Hepatocyte (in vitro differentiated cells): ENCODE measurements at regions not wholly inside any gene's neighbourhood (a gene's known extent, or its start where the extent isn't known, plus 50 kb on each side); places are given as distances from the start of the nearest gene placed in this dataset.

Experiments used
- DNase-seq: peaks from one replicate; pipeline ENCODE4 v3.0.0-alpha.2; 2016; ENCODE audit warnings: low spot score
- H2AFZ ChIP-seq: fragments of 200-600 bp; sonication (generic); 2 replicates; pipeline ENCODE4 v1.6.0; 2016; ENCODE audit warnings: antibody characterized with exemption, mild to moderate bottlenecking
- H3K27ac ChIP-seq: fragments of 200-600 bp; sonication (generic); 2 replicates; pipeline ENCODE4 v1.5.1; 2016; ENCODE audit warnings: mild to moderate bottlenecking
- H3K27me3 ChIP-seq: fragments of 200-600 bp; sonication (generic); 2 replicates; pipeline ENCODE4 v1.6.1; 2016
- H3K36me3 ChIP-seq: fragments of 200-600 bp; sonication (generic); replicated peaks from 2 replicates; pipeline ENCODE4 v1.5.1; 2016; ENCODE audit warnings: low read depth; ENCODE audit not compliant: insufficient read depth
- H3K4me1 ChIP-seq: fragments of 200-600 bp; sonication (generic); 2 replicates; pipeline ENCODE4 v1.5.1; 2016; ENCODE audit warnings: mild to moderate bottlenecking, moderate library complexity; ENCODE audit not compliant: insufficient read depth
- H3K4me2 ChIP-seq: fragments of 200-600 bp; sonication (generic); 2 replicates; pipeline ENCODE4 v1.6.0; 2016
- H3K4me3 ChIP-seq: fragments of 200-600 bp; sonication (generic); 2 replicates; pipeline ENCODE4 v1.5.1; 2016; ENCODE audit warnings: mild to moderate bottlenecking
- H3K79me2 ChIP-seq: fragments of 200-600 bp; sonication (generic); 2 replicates; pipeline ENCODE4 v1.6.0; 2017; ENCODE audit warnings: mild to moderate bottlenecking
- H3K9me2 ChIP-seq: fragments of 200-600 bp; sonication (generic); replicated peaks from 2 replicates; pipeline ENCODE4 v1.6.0; 2017; ENCODE audit warnings: mild to moderate bottlenecking; ENCODE audit not compliant: insufficient read depth
- H3K9me3 ChIP-seq: fragments of 200-600 bp; sonication (generic); 2 replicates; pipeline ENCODE4 v1.5.1; 2016; ENCODE audit warnings: low read depth, mild to moderate bottlenecking
- H4K20me1 ChIP-seq: fragments of 200-600 bp; sonication (generic); 2 replicates; pipeline ENCODE4 v1.6.0; 2016; ENCODE audit warnings: mild to moderate bottlenecking; ENCODE audit not compliant: insufficient read depth, poor library complexity, severe bottlenecking
- CTCF ChIP-seq: fragments of 200-600 bp; sonication (generic); IDR thresholded peaks from 2 replicates; pipeline ENCODE4 v1.5.1; 2016; ENCODE audit warnings: antibody characterized with exemption, mild to moderate bottlenecking; ENCODE audit not compliant: poor library complexity
- EZH2 ChIP-seq: fragments of 200-600 bp; sonication (generic); IDR thresholded peaks from 2 replicates; pipeline ENCODE4 v1.6.1; 2016; ENCODE audit warnings: antibody characterized with exemption, mild to moderate bottlenecking, borderline replicate concordance
- EZH2phosphoT487 ChIP-seq: fragments of 200-600 bp; sonication (generic); IDR thresholded peaks from one replicate; pipeline ENCODE4 v1.6.1; 2018; ENCODE audit warnings: antibody characterized with exemption, mild to moderate bottlenecking, low read depth, moderate library complexity; ENCODE audit not compliant: unreplicated experiment, severe bottlenecking
- WGBS: methylation state at CpG from one replicate; pipeline ENCODE4 v1.1.6; 2016; ENCODE audit warnings: low lambda C conversion rate; ENCODE audit errors: missing lambda C conversion rate; 5-methylcytosine and 5-hydroxymethylcytosine counted together

DNA sequence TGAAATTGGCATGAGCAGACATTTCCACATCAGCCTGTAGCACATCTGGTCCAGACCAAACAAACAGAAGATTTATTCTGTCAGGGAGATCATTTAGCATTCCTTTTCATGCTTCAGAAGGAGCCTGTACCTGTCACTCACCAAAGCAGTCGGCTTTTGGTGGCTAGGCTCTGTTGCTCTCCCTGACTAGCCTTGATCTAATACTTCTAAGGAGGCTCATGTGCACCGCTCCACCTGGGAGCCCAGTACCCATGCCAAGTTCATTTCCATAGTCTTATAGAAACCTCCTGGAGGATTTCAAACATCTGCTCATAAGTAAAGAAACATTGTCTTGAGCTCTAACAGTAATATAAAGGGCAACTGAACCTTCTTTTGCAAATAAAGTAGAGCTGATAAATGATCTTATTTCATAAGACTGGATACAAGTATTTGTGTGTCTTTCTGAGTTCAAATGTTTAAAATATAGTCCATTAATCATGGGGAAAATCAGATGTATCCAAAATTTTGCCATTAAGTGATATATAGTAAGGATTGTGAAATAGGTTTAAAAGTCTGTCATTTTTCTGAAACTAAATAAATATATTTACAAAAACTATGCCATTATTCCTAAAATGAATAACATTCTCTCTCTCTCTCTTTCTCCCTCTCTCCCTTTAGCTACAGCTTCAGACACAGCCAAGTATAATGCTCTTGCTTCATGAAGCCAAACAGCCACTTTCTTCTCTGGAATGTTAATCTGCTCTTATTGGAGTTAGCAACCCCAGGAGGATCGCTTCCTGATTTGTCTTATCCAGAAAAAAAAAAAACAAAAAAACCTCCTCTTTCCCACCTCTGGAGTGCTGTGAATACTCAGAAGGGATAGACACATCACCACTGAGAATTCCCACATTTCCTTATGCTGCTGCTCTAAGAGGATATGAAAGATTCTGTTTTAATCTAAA, 192.7 kb upstream of the TFAP2D start:
- H2AFZ ChIP-seq = no peak overlapping the region
- no peaks in the 10 kb centered on the region for H3K4me1 ChIP-seq
- no peaks in the 10 kb centered on the region for H3K27me3 ChIP-seq
- no peaks in the 10 kb centered on the region for H3K36me3 ChIP-seq
- no peak overlapping the region for H3K27ac ChIP-seq
- WGBS = 35% methylated on average over 3 of the region's 3 CpGs
- H3K4me3 ChIP-seq = no peak overlapping the region
- H3K9me2 ChIP-seq = no peaks in the 10 kb centered on the region
- no peaks in the 10 kb centered on the region for H4K20me1 ChIP-seq
- no peak for DNase-seq
- TF ChIP-seq EZH2 (no peak), EZH2phosphoT487 (no peak), CTCF (no peak)
- no peak overlapping the region for H3K4me2 ChIP-seq
- no peaks in the 10 kb centered on the region for H3K9me3 ChIP-seq
- no peaks in the 10 kb centered on the region for H3K79me2 ChIP-seq

GRCh38 chr6:50524341-50524740, 189.0 kb upstream of the TFAP2D start:
- H3K36me3 ChIP-seq = no peaks in the 10 kb centered on the region
- H3K27me3 ChIP-seq = no peaks in the 10 kb centered on the region
- H3K4me3 ChIP-seq = no peak overlapping the region
- no peaks in the 10 kb centered on the region for H3K4me1 ChIP-seq
- no peak overlapping the region for H3K27ac ChIP-seq
- H2AFZ ChIP-seq = no peak overlapping the region
- TF ChIP-seq EZH2 = no peak
- TF ChIP-seq EZH2phosphoT487 = no peak
- TF ChIP-seq CTCF = no peak
- no peak for DNase-seq
- no peaks in the 10 kb centered on the region for H3K79me2 ChIP-seq
- no peak overlapping the region for H3K4me2 ChIP-seq
- H3K9me2 ChIP-seq = no peaks in the 10 kb centered on the region
- H4K20me1 ChIP-seq = no peaks in the 10 kb centered on the region
- no peaks in the 10 kb centered on the region for H3K9me3 ChIP-seq

- Histone ChIP-seq H3K4me3 (no peak overlapping the region), H3K9me3 (no peaks in the 10 kb centered on the region), H3K9me2 (no peaks in the 10 kb centered on the region), H4K20me1 (no peaks in the 10 kb centered on the region), H3K79me2 (no peaks in the 10 kb centered on the region), H3K27ac (no peak overlapping the region), H3K4me1 (no peaks in the 10 kb centered on the region), H3K36me3 (no peaks in the 10 kb centered on the region), H2AFZ (no peak overlapping the region), H3K27me3 (no peaks in the 10 kb centered on the region), H3K4me2 (no peak overlapping the region)
- DNase-seq = no peak
- 88% methylated on average over 2 of the region's 2 CpGs for WGBS
- no peak for TF ChIP-seq EZH2phosphoT487
- no peak for TF ChIP-seq EZH2
- no peak for TF ChIP-seq CTCF
These were observed 185.3 kb upstream of the TFAP2D start for GRCh38 chr6:50527985-50528384.
